Aorta (tissue), 5 donors: ENCODE measurements at regions not wholly inside any gene's neighbourhood (a gene's known extent, or its start where the extent isn't known, plus 50 kb on each side); places are given as distances from the start of the nearest gene placed in this dataset.

Experiments used
- ATAC-seq: fragments of 200-7000 bp; cut with Tn5 transposase; one replicate; pipeline ENCODE4 v1.9.1; 2022; ENCODE audit warnings: moderate library complexity; ENCODE audit not compliant: low FRiP score
- DNase-seq, 2 donors: peaks; one replicate each; pipeline ENCODE4 v3.0.0-alpha.2; 2020
- H3K27ac ChIP-seq, 2 donors: one replicate each; pipeline ENCODE4 v1.5.1; 2013; ENCODE audit warnings: low read length in 2 of 2, mild to moderate bottlenecking in 2 of 2, moderate library complexity in 2 of 2, control low read depth in 1 of 2, inconsistent platforms in 1 of 2, low read depth in 1 of 2
- H3K27me3 ChIP-seq, 2 donors: one replicate each; pipeline ENCODE4 v1.6.1; 2013; ENCODE audit warnings: control low read depth in 1 of 2, low read length in 1 of 2, mild to moderate bottlenecking in 1 of 2, moderate library complexity in 1 of 2; ENCODE audit not compliant: insufficient read depth in 2 of 2, control insufficient read depth in 1 of 2
- H3K36me3 ChIP-seq, 2 donors: one replicate each; pipeline ENCODE4 v1.6.1; 2013; ENCODE audit warnings: control low read depth in 1 of 2, low read length in 1 of 2, mild to moderate bottlenecking in 1 of 2; ENCODE audit not compliant: insufficient read depth in 2 of 2, control insufficient read depth in 1 of 2
- H3K4me1 ChIP-seq, 2 donors: one replicate each; pipeline ENCODE4 v1.6.1; 2013; ENCODE audit warnings: low read length in 2 of 2, control low read depth in 1 of 2, mild to moderate bottlenecking in 1 of 2, moderate library complexity in 1 of 2; ENCODE audit not compliant: insufficient read depth in 2 of 2, control insufficient read depth in 1 of 2
- H3K4me3 ChIP-seq, 2 donors: one replicate each; pipeline ENCODE4 v1.5.1; 2013; ENCODE audit warnings: low read length in 2 of 2, control low read depth in 1 of 2, mild to moderate bottlenecking in 1 of 2
- H3K9me3 ChIP-seq: one replicate; pipeline ENCODE4 v1.6.1; 2013; ENCODE audit warnings: mild to moderate bottlenecking, low read length; ENCODE audit not compliant: control insufficient read depth
- WGBS, 2 donors: extraction: QIAGEN DNeasy Blood & Tissue Kit; methylation state at CpG; one replicate each; pipeline ENCODE4 v1.1.7; 2013; 5-methylcytosine and 5-hydroxymethylcytosine counted together
- intact Hi-C, 2 donors: fragments of 100-400 bp; cut with DNase I; formaldehyde crosslinking; loops; one replicate each; pipeline versions ENCODE4 v1.14.2 to v1.15.0; 2022
- donor health status: healthy with polysubstance abuse.
- donor health status: Bipolar disorder and iron deficiency.
- donor health status: DM: no; HTN: no; CAD: no.
- donor health status: DM: no; HTN: no; CAD: no.
- donor health status: DM: yes; HTN: yes; CAD: no.

GRCh38 chr9:129254566-129255287 is 76.7 kb upstream of the IER5L start:
- no peaks in the 10 kb centered on the region for H3K9me3 ChIP-seq
- peak overlapping the region in 1 of 2 donors; percentile 27 for H3K27ac ChIP-seq
- WGBS, 2 donors = 68 to 72% methylated on average over 9 of the region's 9 CpGs
- H3K4me3 ChIP-seq = no peak overlapping the region
- ATAC-seq (no peak), DNase-seq (peak in 1 of 2 donors; percentile 37)
- H3K4me1 ChIP-seq = no peaks in the 10 kb centered on the region
- H3K36me3 ChIP-seq = no peaks in the 10 kb centered on the region
- H3K27me3 ChIP-seq = no peaks in the 10 kb centered on the region
- intact Hi-C loops = loop anchor here (2.0 to 5.0 kb wide), 4 partner anchors 52 to 78 kb away; no protein-coding TSS in a partner anchor

- 2 to 5% methylated on average over 23 of the region's 23 CpGs for WGBS, 2 donors
- DNase-seq (peak; percentile 86 to 91), ATAC-seq (peak; percentile 73)
- Histone ChIP-seq H3K4me3 (no peak overlapping the region), H3K4me1 (no peaks in the 10 kb centered on the region), H3K36me3 (no peaks in the 10 kb centered on the region), H3K27ac (peak overlapping the region in 1 of 2 donors; percentile 81), H3K27me3 (no peaks in the 10 kb centered on the region), H3K9me3 (no peaks in the 10 kb centered on the region)
- intact Hi-C loops = loop anchor here (2.0 to 5.0 kb wide), 3 partner anchors 52 to 78 kb away; no protein-coding TSS in a partner anchor
Measured at GRCh38 chr9:129253803-129254381, 75.8 kb upstream of the IER5L start.

DNA sequence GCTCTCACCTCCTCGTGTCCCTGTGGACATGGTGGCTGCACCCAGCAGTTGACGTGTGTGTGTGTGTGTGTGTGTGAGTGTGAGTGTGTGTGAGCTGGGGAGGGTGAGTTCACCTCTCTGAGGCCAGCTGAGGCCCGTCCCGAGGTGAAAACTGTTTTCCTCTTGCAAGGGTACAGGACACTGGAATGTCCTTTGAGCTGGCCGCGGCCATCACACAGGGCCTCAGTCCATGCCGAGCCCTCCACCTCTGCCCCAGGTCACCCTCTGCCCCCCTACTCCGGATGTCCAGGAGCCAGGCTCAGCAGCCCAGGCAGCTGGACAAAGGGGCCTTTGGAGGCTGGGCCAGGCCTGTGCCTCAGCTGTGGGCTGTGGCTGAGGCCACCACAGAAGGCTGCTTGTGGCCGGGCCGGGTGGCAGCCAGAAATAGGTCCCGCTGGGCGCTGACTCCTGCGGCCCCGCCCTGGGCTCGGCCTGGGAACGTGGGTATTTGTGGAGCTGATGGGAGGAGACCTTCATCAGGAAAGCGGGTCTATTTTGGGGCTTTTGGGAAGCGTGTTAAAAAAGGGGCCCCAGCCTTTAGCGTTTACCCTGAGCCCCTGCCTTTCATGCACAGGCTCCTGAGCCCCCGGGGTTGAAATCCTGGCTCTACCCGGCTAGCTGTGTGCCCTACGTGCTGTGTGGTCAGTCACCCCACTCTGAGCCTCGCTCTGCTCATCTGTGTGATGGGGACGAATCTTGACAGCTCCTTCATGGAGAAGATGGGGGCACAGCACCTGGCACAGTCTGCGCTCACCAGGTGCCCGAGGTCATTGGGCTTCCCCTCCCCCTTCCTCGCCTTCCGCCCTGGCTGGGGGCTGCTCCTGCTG is 75.1 kb upstream of the IER5L start:
- intact Hi-C loops = loop anchor here (5.0 kb wide), 2 partner anchors 51 to 79 kb away; no protein-coding TSS in a partner anchor
- DNase-seq = peak; percentile 82 to 88
- 29 to 30% methylated on average over 28 of the region's 28 CpGs for WGBS, 2 donors
- no peak overlapping the region for H3K4me3 ChIP-seq
- H3K27ac ChIP-seq = peak overlapping the region in 1 of 2 donors; percentile 81
- ATAC-seq = peak; percentile 87
- no peaks in the 10 kb centered on the region for H3K27me3 ChIP-seq
- no peaks in the 10 kb centered on the region for H3K4me1 ChIP-seq
- H3K36me3 ChIP-seq = no peaks in the 10 kb centered on the region
- H3K9me3 ChIP-seq = no peaks in the 10 kb centered on the region

DNA sequence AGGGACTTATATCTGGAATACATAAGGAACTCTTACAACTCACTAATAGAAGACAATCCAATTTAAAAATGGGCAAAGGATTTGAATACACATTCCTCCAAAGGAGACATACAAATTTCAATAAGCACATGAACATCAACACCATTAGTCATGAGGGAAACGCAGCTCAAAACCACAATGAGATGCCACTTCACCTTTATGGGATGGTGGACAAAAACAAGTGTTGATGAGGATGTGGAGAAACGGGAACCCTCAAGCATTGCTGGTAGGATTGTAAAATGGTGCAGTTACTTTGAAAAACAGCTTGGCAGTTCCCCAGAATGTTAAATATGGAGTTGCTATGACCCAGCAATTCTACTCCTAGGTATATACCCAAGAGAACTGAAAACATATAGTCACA is 72.7 kb upstream of the IER5L start:
- H3K4me1 ChIP-seq = no peaks in the 10 kb centered on the region
- no peaks in the 10 kb centered on the region for H3K9me3 ChIP-seq
- no peak overlapping the region for H3K4me3 ChIP-seq
- no peaks in the 10 kb centered on the region for H3K36me3 ChIP-seq
- 59 to 64% methylated on average over 2 of the region's 2 CpGs for WGBS, 2 donors
- no peak overlapping the region for H3K27ac ChIP-seq
- H3K27me3 ChIP-seq = no peaks in the 10 kb centered on the region
- DNase-seq (no peak), ATAC-seq (no peak)
- intact Hi-C loops = loop anchor here (5.0 kb wide), 2 partner anchors 48 to 82 kb away; no protein-coding TSS in a partner anchor

GRCh38 chr9:129247285-129248153 is 69.5 kb upstream of the IER5L start:
- H3K27ac ChIP-seq = no peak overlapping the region
- 96 to 97% methylated on average over 13 of the region's 13 CpGs for WGBS, 2 donors
- intact Hi-C loops = loop anchor here in 1 of 2 donors (10.0 kb wide), 1 partner anchor 63 kb away; no protein-coding TSS in a partner anchor
- H3K36me3 ChIP-seq = no peaks in the 10 kb centered on the region
- H3K27me3 ChIP-seq = no peaks in the 10 kb centered on the region
- no peaks in the 10 kb centered on the region for H3K4me1 ChIP-seq
- no peak overlapping the region for H3K4me3 ChIP-seq
- no peaks in the 10 kb centered on the region for H3K9me3 ChIP-seq
- DNase-seq (peak; percentile 34 to 60), ATAC-seq (no peak)

DNA sequence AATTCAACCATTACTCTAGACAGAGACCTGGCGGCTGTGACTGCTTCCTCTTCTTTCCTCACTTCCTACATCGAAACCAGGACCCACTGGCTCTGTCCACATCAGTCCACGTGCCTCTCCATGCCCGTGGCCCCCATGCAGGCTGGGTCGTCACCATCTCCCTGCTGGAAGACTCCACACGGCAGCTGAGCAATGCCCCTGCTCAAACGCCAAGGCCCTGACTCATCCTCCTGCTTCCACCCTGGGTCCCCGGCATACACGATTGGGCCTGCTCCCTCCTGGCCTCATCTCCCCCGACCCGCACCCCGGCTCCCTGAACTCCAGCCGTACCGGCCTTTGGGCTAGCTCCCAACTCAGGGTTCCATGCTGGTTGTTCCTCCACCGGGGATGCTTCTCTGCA is 67.2 kb upstream of the IER5L start:
- no peak overlapping the region for H3K4me3 ChIP-seq
- H3K27me3 ChIP-seq = no peaks in the 10 kb centered on the region
- H3K36me3 ChIP-seq = no peaks in the 10 kb centered on the region
- no peaks in the 10 kb centered on the region for H3K9me3 ChIP-seq
- H3K4me1 ChIP-seq = no peaks in the 10 kb centered on the region
- intact Hi-C loops = loop anchor here in 1 of 2 donors (10.0 kb wide), 1 partner anchor 60 kb away; no protein-coding TSS in a partner anchor
- ATAC-seq (no peak), DNase-seq (peak; percentile 47 to 70)
- no peak overlapping the region for H3K27ac ChIP-seq
- 72 to 74% methylated on average over 15 of the region's 15 CpGs for WGBS, 2 donors

GRCh38 chr9:129242971-129243561 is 65.0 kb upstream of the IER5L start:
- WGBS, 2 donors = 80 to 87% methylated on average over 20 of the region's 20 CpGs
- ATAC-seq (peak; percentile 83), DNase-seq (peak; percentile 60 to 76)
- Histone ChIP-seq H3K27me3 (no peaks in the 10 kb centered on the region), H3K4me3 (no peak overlapping the region), H3K4me1 (no peaks in the 10 kb centered on the region), H3K9me3 (no peaks in the 10 kb centered on the region), H3K36me3 (no peaks in the 10 kb centered on the region), H3K27ac (no peak overlapping the region)
- intact Hi-C loops = loop anchor here in 1 of 2 donors (10.0 kb wide), 1 partner anchor 58 kb away; no protein-coding TSS in a partner anchor
